ENCODE measurements at regions not wholly inside any gene's neighbourhood (a gene's known extent, or its start where the extent isn't known, plus 50 kb on each side); places are given as distances from the start of the nearest gene placed in this dataset.

GRCh38 chr12:76688631-76689030 lies 75.3 kb upstream of the ZDHHC17 start:
- Histone ChIP-seq H3K4me3 (no peak overlapping the region), H3K4me1 (peaks cover 6% of the 10 kb centered on the region), H3K36me3 (replicated peaks in 1 of 2; ENCODE audit: insufficient read depth in 1 of 2, low read depth in 2 of 2) (no peaks in the 10 kb centered on the region), H3K27ac (no peak overlapping the region), H3K27me3 (no peaks in the 10 kb centered on the region), H3K9me3 (no peaks in the 10 kb centered on the region)
- WGBS, 2 donors, result 84 to 88% methylated on average over 2 of the region's 2 CpGs
- intact Hi-C loops (cut with DNase I), result no loop called here
- ATAC-seq (no peak), DNase-seq (no peak)
- TF ChIP-seq CTCF (IDR thresholded peaks at IDR 0.05), result peak in 2 of 7 experiments; percentile 5
- no peak for TF ChIP-seq POLR2A (IDR thresholded peaks at IDR 0.05)

- intact Hi-C loops (cut with DNase I), result no loop called here
- Histone ChIP-seq H3K27me3 (no peaks in the 10 kb centered on the region), H3K4me3 (no peak overlapping the region), H3K36me3 (replicated peaks in 1 of 2; ENCODE audit: insufficient read depth in 1 of 2, low read depth in 2 of 2) (no peaks in the 10 kb centered on the region), H3K27ac (no peak overlapping the region), H3K4me1 (no peaks in the 10 kb centered on the region), H3K9me3 (no peaks in the 10 kb centered on the region)
- WGBS, 2 donors, result 86 to 88% methylated on average over 6 of the region's 6 CpGs
- TF ChIP-seq POLR2A (IDR thresholded peaks at IDR 0.05) (no peak), CTCF (IDR thresholded peaks at IDR 0.05) (no peak)
- no peak for DNase-seq
- no peak for ATAC-seq
Measured at GRCh38 chr12:76690921-76691700, 72.8 kb upstream of the ZDHHC17 start.

- WGBS, 2 donors, result 71 to 76% methylated on average over 3 of the region's 3 CpGs
- Histone ChIP-seq H3K4me1 (no peaks in the 10 kb centered on the region), H3K27me3 (no peaks in the 10 kb centered on the region), H3K36me3 (replicated peaks in 1 of 2; ENCODE audit: insufficient read depth in 1 of 2, low read depth in 2 of 2) (no peaks in the 10 kb centered on the region), H3K27ac (no peak overlapping the region), H3K4me3 (no peak overlapping the region), H3K9me3 (no peaks in the 10 kb centered on the region)
- TF ChIP-seq POLR2A (IDR thresholded peaks at IDR 0.05) (no peak), CTCF (IDR thresholded peaks at IDR 0.05) (no peak)
- no peak for DNase-seq
- ATAC-seq, result no peak
- intact Hi-C loops (cut with DNase I), result no loop called here
Measured at GRCh38 chr12:76692846-76693245, 71.1 kb upstream of the ZDHHC17 start.

GRCh38 chr12:76694369-76694768 lies 69.5 kb upstream of the ZDHHC17 start:
- no peak for ATAC-seq
- intact Hi-C loops (cut with DNase I), result no loop called here

More at GRCh38 chr12:76694369-76694768, 69.5 kb upstream of the ZDHHC17 start:
- no peak overlapping the region for H3K4me3 ChIP-seq
- DNase-seq, result peak in 2 of 4 donors; percentile 30 to 43
- no peaks in the 10 kb centered on the region for H3K9me3 ChIP-seq
- no peaks in the 10 kb centered on the region for H3K4me1 ChIP-seq
- H3K36me3 ChIP-seq (replicated peaks in 1 of 2; ENCODE audit: insufficient read depth in 1 of 2, low read depth in 2 of 2), result no peaks in the 10 kb centered on the region
- no peak for TF ChIP-seq POLR2A (IDR thresholded peaks at IDR 0.05)
- no peak for TF ChIP-seq CTCF (IDR thresholded peaks at IDR 0.05)
- H3K27ac ChIP-seq, result no peak overlapping the region
- 67 to 83% methylated on average over 2 to 7 of the region's 7 CpGs for WGBS, 2 donors
- H3K27me3 ChIP-seq, result no peaks in the 10 kb centered on the region

Data from body of pancreas (tissue), 4 donors.